Glomerular visceral epithelial cell (primary cell): ENCODE measurements at regions not wholly inside any gene's neighbourhood (a gene's known extent, or its start where the extent isn't known, plus 50 kb on each side); places are given as distances from the start of the nearest gene placed in this dataset.

ENCODE experiments used
- DNase-seq: peaks from one replicate; pipeline ENCODE4 v3.0.0-alpha.2; 2016; ENCODE audit errors: extremely low spot score

DNA sequence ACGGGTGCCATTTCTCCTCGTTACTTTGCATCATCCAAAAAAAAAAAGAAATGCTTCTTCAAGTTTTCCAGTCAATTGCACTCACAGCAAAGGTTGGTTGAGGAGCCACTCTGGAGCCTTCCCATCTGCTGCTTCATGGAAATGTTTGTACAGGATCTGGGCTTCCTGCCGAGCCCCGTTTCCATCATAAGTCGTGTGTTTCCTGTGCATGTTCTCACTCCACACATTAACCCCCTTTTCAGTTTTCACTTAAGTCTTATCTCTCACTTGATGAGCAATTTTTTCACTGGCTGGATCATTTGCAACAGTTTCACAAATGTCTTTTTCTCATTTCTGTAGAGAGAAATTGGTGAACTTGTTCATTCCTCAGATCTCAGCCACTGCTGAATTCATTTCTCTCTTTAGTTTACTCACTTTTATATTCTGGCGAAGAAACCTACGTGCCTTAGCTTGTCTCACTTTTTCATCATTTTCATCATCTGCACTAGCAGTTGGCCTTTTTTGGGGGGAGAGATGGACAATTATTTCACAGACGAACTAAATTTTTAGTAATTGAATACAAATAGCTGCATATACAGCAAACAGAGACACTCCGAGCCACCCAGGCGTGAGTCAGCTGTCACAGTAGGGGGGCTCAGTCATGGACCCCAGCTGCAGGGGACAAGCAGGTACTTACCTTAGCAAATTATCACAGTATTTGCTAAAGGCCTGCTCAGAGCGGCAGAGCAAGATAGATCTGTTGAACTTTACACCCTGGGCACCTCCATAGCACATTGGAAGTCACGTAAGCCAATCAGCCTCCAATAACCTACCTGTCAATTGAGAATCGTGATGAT is 750.8 kb upstream of the ID2 start:
- DNase-seq, result no peak

DNA sequence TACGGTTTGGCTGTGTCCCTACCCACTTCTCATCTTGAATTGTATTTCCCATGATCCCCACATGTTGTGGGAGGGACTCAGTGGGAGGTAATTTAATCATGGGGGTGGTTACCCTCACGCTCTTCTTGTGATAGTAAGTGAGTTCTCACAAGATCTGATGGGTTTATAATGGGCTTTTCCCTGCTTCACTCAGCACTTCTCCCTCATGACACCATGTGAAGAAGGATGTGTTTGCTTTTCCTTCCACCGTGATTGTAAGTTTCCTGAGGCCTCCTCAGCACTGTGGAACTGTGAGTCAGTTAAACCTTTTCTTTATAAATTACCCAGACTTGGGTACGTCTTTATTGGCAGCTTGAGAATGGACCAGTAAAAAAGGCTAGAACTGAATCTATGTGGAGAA is 750.0 kb upstream of the ID2 start:
- no peak for DNase-seq

DNA sequence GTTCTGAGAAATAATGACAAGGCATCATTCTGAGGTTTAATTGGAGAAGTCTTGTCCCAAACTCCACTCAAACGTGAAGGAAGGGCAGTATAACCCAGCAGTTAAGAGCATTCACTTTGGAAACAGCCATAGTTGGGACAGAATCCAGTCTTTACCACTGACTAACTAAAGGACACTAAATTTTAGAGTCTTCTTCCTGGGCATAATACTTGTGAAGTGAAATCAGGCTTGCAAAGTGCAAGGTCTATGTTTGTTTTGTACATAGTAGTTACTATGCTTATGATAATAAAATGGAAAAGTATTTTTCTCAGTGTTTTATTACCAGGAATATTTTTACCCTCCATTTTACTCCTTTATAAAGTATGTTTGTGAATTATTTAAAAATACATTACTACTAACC is 748.2 kb upstream of the ID2 start:
- no peak for DNase-seq

DNA sequence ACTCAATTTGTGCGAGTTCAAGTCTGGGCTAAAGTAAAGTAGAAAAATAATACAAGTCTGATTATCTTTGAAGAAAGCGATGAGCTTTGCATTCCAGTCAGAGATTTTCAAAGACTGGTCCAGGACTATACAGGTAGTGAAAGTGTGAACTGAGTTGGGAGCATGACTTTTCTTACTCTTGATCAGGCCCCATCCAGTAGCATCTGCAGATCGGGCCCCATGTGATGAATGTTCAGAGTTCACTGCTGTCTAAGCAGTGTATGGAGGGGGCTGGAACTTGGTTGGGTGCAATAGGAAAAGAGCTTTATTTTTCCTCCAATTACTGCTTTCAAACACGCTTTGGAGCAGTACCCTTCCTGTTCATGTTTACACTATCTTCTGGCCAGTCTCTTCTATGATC is 747.4 kb upstream of the ID2 start:
- DNase-seq, result no peak

DNA sequence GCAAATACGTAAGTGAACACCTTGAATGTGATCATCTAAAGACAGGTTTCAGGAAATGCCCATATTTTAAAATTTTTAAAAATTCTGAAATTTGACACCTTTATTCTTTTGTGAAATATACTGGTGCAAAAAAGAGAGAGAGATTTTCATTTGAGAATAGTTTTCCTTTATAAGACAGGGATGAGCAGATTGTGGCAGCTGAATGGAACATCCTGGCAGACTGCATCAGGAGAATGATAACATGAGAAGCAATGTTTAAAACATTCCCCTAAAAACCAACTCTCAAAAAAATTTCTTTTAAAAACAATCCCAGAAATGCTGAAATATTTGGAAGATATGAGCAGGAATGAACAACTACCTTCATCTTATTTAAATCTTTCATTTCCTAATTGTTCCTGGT is 744.8 kb upstream of the ID2 start:
- DNase-seq, result no peak

DNA sequence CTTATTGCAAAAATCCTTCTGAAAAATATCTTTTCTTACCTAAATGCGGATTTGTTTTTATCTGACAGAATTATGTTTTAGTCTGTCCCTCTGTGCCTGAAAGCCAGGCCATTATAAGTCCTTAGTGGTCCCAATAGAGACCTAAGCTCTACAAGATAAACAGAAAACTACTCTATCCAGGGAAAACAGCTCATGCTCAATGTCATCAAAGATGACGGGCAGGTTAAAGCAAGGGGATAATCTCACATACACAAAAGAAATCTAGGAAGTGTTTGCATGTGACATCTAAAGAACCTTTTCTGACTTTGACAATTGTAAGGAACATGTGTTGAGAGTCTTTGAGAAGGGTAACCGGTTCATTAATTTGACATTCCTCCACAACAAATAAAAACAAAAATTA is 741.1 kb upstream of the ID2 start:
- DNase-seq, result no peak

DNA sequence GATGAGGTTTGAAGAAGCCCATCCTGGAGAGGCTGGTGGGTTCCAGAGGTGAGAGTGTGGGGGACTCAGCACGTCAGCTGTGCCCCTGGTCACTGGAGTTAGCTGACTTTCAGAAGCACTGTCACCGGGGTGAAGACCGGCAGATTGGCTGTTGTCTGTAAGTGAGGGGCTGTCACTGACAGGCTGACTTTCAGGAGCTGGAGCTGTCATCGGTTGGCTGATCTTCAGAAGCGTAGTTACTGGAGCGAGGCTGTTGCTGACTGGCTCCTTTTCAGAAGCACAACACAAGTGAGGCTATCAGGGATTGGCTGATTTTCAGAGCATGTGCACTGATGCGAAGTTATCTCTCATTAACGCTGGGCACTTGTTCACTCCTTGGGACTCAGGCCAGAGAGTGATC is 738.4 kb upstream of the ID2 start:
- DNase-seq, result no peak

DNA sequence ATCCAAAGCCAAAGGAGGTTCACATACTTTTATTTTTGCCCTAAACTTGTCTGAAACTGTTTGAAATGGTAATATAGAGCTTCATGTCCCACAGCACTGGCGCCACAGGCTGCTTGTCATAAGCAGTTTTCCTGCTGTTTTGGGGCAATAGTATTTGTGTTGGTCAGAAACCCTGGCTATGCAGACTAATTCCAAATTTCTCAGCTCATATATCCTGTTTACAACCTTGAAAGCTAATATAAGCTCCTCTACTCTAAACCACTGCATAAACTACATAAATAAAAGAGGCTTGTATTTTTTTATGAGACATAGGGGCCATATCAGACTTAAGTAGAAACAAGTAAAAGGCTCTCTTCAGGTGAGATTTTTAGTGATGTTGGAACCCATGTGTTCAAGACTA is 736.8 kb upstream of the ID2 start:
- no peak for DNase-seq

DNA sequence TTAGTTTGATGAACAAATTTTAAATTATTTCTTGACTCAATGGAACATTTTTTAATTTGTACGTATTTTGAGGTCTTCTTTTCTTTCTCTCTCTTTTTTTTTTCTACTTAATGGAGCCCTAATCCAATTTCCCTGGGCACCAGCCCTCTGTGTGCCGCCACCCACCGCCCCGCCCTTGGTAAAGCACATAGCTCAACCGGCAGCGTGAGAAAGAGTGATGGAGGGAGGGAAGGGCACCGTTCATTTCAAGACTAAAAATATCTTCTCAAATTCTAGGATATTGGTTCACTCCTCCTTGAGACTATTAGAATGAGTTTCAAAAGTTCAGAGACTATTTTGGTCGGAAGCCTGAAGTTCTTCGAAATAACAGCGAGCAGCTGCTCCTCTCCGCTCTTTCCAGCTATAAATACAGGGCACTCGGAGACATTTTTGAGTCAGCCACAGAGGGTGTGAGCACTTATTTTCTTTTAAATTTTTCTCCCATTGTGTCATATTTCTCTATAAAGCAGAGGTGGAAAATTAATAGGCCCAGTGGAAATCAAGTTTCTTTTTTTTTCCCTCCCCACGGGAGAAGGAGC is 731.7 kb upstream of the ID2 start:
- no peak for DNase-seq

DNA sequence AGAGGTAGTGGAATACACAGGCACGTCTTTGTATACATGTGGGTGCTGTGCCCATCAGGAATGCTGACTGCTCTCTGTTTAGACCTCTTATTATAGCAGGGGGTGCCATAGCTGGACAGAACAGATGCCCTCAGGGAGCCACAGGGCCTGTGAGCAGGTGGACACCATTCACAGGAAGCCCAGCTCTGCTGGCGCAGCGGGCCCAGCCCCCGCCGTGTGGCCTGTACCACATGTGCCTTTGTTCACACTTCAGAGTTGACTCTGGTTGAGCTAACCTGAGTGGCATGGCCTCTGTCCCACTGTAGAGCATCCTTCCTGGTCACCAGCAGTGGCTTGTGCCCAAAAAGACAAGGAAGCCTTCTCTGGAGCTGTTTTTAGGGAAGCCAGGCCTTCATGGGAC is 730.9 kb upstream of the ID2 start:
- no peak for DNase-seq

DNA sequence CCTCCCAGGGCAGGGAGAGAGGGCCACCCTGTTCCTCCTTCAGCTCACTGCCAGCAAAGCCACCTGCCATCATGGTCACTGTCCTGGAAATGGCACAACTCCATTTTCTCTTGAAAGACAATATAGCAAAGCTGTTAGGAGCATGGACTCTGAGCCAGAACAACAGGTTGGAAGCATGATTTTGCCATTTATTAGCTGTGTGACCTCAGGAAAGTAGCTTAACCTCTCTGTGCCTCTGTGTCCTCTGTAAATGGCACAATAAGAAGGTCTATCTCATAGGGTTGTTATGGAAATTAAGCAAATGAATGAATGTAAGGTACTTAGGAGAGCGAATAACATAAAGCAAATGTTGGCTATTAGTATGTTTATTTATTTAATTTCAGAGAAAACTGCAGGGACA is 730.4 kb upstream of the ID2 start:
- no peak for DNase-seq

DNA sequence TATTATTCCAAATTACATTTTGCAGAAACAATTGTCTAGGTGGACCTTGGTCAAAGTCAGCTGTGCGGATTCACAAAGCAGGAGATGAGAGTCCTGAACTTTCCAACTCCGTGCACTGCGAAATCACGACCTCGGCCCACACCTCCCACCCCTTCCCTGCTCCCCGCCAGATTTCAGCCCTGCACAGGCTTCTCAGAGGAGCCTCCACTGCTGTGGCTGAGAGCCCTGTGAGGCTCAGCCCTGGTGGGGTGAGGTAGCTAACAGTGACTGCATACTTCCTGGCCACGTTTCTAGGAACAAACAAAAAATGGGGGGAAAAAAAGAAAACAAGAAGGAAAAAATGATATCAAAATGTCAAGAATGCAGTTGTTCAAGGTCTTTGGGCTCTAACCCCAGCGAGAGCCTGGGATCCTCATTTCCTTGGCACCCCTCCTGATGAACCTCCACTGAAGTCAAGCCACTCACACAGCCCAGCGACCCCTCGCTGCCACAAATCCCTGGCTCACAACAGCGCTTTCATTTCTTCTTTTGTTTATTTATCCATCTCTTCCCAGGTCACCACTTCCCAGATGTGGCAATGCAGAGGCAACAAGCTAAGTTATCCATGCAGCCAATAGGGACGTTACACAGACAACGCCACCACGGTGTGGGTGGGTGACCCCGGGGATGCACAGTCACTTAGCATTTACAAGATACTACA is 729.7 kb upstream of the ID2 start:
- no peak for DNase-seq

DNA sequence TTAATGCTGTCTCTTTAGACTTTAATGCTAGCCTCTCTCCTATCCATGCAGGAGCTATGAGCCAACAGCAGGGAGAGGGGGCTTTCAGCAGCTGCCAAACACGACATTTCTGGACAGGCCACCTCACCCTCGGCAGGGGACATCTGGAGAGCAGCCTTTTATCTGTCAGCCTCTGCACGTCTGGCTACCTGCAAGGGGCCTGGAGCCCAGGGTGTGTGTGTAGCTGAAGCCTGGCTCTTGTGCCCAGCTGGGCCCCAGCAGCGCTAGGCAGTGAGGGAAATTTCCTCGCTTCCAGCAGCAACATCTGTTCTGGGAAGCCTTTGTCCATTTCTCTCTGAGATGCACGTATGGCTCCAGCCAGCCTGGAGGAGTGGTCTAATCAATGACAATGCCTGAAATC is 728.7 kb upstream of the ID2 start:
- DNase-seq, result no peak

DNA sequence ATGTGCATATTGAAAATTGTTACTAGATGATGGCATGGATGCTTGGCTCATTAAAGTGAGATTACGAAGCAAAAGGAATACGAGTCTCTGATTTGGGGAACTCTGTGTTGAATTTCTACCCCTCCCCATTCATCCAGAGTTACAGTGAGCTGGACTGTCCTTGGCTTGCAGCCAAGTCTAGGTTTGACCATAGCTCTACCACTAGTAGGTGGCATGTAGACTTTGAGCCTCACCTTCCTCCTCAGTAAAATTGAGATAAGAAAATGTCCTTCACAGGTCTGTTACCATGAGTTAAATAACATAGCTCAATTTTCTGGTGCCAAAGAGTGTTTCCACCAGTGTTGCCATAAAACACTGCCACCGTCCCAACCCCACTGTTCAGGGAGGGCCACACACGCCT is 727.6 kb upstream of the ID2 start:
- no peak for DNase-seq

DNA sequence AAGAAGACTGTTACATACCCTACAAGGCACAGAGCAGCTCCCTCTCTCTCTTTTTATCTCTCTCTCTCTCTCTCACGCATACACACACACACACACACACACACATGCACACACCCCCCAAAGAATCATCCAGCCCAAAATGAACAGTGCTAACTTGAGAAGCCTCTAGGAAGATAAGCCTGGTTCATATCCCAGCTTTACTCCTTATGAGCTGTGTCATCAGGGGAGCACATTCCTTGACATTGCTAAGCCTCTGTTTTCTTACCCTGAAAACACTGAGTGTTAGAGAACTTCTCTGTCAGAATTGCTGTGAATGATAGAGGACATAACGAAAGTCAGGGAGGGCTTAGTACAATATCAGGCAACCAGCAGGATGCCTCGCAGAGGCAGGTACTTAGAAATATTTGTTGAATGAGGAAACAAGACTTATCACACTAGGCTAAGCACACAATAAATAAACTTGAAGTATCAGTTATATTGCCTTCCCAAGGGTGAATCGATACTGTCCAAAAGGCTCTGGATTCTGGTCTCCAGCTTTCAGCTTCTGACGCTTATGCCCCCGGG is 725.6 kb upstream of the ID2 start:
- DNase-seq, result no peak

DNA sequence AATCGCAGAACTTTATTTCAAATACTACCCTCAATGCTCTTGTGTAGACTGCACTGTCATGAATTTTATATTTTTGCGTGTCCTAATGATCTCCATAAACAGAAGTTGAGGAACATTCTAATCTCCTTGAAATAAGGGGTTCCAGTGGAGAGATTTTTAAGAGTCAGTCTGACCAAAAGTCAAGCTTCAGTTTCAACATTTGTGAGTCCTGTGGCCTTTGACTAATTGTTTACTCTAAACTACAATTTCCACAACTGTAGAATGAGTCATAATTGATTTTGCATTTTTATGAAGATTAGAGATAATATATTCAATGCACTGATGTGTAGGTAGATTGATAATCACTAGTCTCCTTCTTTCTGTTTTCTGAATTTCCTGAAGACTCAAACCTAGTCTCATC is 720.3 kb upstream of the ID2 start:
- no peak for DNase-seq

DNA sequence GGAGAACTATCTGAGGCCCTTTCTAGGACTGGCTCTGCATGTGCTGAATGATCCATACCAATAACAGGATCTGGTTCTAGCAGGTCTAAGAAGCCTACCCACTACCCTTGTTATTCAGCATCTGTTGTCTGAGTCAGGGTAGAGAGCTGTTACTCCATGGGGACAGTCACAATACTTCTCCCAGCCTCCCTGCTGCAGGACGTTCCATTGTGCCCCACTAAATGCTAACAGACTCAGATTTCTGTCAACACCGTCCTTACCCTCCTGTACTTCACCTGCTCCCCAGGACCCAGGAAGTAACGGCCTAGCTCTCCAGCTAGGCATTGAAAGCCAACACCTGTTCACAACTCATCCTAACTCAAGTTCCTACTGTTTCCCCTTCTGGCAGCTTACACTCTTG is 719.7 kb upstream of the ID2 start:
- DNase-seq, result no peak

DNA sequence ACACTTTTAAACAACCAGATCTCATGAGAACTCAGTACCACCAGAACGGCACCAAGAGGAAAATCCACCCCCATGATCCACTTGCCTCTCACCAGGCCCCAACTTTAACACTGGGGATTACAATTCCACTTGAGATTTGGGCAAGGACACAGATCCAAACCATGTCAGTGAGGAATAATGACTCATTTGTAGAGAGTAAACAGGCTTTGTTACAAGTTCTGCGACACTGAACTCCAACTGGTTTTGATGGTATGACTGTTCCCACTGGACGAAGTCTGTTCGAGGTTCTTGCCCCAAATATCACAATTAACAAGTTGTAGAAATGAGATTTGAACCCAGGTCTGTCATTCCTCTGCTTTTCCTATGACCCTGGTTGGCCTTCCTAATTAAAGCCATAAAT is 718.1 kb upstream of the ID2 start:
- DNase-seq, result no peak

DNA sequence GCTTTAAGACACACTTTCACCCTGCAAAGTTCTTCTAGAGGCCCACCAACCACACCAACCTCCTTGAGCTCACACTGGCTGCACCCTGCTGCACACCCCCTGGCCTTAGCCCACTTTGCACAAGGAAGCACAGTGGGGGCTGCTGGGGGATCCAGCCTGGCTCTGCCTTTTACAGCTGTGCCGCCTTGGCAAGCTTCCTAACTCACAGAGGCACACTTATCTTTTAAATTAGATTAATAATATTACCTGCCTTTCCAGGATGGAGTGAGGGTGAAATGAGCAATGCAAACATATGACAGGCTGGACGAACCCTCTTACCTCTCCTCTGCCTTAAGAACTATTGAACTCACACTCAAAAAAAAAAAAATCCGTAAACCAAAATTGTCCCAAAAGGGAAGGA is 715.8 kb upstream of the ID2 start:
- no peak for DNase-seq

DNA sequence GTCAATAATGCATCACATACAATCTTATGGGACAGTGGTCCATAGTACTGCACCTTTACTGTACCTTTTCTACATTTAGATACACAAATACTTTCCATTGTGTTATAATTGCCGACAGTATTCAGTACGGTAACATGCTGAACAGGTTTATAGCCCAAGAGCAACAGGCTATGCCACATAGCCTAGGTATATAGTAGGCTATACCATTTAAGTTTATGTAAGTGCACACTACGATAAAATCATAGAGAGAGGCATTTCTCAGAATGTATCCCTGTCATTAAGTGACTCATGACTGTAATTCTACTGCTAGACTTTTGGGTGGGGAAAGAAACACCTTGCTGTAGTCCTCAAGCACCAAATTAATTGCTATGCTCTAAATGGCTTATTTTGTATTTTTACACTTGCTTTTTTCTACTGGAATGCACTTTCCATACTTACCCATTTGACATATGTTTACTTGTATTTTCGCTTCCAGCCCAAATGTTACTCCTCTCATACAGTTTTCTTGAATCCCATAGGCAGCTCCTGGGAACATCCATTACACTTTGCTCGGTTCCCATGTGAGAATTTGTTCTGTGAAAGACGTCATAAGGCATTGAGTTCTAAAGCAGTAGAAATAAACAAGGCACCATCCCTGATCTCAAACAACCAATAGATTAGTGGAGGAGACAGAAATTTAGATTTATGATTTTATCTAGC is 714.0 kb upstream of the ID2 start:
- DNase-seq, result no peak

DNA sequence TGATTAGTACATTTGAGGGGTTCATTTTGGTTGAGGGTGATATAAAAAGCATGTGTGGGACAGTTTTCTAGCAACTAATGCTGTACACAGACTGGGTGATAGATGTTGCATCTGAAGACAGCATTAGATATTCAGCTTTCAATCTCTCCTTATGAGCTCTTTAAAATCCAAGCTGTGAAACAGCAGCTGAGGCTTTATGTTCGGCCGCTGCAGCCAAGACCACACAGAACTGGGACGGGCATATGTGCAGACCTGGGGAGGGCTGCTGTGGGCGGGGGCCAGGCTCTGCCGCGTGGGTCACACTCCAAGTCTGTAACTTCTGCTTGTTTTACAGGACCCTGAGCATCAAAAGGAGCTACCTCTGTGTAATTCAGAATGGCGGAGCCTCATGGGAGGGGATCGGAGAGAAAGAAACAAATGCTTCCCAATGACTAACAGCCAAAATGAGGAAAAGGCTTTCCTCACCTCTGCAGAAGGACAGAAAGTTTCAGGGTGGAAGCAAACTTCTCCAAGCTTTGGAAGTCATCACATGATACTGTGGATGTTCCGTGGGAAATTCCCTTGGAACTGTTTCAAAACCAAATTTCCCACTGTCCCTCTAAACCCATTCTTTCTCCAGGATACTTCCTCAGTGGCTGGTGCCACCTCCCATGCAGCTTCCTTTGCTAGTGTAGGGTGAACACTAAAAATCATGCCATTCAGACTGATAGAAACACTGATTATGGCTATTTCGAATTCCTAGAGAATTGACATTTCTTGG is 711.9 kb upstream of the ID2 start:
- DNase-seq, result peak; percentile 3

DNA sequence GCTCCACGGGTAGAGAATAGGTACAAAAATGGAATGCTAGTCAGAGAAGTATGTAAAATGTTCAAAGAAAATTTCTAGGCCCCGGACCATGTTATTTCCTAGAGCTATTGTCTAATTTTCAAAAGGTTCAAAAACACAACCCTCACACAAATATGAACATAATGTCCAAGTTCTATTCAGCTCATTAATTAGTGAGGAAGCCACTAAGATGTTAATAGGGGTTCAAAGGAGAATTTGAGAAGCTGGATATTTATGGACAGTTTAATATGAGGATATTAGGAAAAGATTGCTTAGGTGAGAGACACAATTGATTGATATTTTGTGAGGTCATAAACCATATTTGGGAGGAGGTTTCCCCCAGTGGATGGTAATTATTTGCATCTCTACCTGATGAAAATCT is 710.6 kb upstream of the ID2 start:
- DNase-seq, result no peak
